B cell (primary cell): ENCODE measurements at regions not wholly inside any gene's neighbourhood (a gene's known extent, or its start where the extent isn't known, plus 50 kb on each side); places are given as distances from the start of the nearest gene placed in this dataset.

Experiments
- CTCF ChIP-seq: fragments of 200-600 bp; IDR thresholded peaks from one replicate; pipeline ENCODE4 v1.8.0; 2022; ENCODE audit warnings: antibody characterized with exemption, mild to moderate bottlenecking
- EZH2 ChIP-seq: IDR thresholded peaks from 2 replicates; pipeline ENCODE4 v1.6.1; 2012; ENCODE audit warnings: borderline replicate concordance, low read depth, mild to moderate bottlenecking, moderate library complexity, low read length; ENCODE audit not compliant: insufficient read depth, poor library complexity, severe bottlenecking

GRCh38 chr9:29939559-29939958 is 2366.3 kb upstream of the C9orf72 start:
- TF ChIP-seq EZH2 (no peak), CTCF (no peak)
